DND-41 (cell line): ENCODE measurements at regions not wholly inside any gene's neighbourhood (a gene's known extent, or its start where the extent isn't known, plus 50 kb on each side); places are given as distances from the start of the nearest gene placed in this dataset.

Source experiments
- EZH2 ChIP-seq: IDR thresholded peaks from 3 replicates; pipeline ENCODE4 v1.6.1; 2012; ENCODE audit warnings: borderline replicate concordance, low read depth, mild to moderate bottlenecking, moderate library complexity, low read length, inconsistent platforms; ENCODE audit not compliant: severe bottlenecking
- TF ChIP-seq, protein P1 (sequence below): IDR thresholded peaks from 2 replicates; pipeline ENCODE4 v1.5.1; 2012; ENCODE audit warnings: borderline replicate concordance, low read length, moderate library complexity, mild to moderate bottlenecking; ENCODE audit not compliant: poor library complexity, severe bottlenecking; ENCODE audit errors: extremely low read depth

DNA sequence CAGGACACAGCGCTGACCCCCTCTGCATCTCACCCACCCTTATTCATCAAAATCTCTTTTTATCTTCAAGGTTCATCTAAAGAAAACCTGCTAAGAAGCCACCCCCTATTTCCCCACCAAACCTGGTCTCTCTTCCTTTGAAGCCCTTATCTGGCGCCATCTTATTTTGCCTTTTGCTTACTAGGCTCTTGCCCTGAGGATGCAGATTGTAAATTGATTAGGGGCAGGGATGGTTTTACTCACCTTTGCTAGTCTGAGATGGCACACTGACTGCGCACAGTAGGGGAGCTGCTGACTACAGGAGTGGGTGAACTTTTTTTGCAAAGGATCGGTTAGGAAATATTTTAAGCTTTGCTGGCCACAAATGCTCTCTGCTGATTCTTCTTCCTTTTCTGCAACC, 78.9 kb upstream of the BHLHE40 start:
- TF ChIP-seq, protein P1, sequence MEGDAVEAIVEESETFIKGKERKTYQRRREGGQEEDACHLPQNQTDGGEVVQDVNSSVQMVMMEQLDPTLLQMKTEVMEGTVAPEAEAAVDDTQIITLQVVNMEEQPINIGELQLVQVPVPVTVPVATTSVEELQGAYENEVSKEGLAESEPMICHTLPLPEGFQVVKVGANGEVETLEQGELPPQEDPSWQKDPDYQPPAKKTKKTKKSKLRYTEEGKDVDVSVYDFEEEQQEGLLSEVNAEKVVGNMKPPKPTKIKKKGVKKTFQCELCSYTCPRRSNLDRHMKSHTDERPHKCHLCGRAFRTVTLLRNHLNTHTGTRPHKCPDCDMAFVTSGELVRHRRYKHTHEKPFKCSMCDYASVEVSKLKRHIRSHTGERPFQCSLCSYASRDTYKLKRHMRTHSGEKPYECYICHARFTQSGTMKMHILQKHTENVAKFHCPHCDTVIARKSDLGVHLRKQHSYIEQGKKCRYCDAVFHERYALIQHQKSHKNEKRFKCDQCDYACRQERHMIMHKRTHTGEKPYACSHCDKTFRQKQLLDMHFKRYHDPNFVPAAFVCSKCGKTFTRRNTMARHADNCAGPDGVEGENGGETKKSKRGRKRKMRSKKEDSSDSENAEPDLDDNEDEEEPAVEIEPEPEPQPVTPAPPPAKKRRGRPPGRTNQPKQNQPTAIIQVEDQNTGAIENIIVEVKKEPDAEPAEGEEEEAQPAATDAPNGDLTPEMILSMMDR, result no peak
- TF ChIP-seq EZH2, result no peak
